ENCODE measurements at regions not wholly inside any gene's neighbourhood (a gene's known extent, or its start where the extent isn't known, plus 50 kb on each side); places are given as distances from the start of the nearest gene placed in this dataset.

- Histone ChIP-seq H3K9ac (ENCODE audit: low read depth in 2 of 2, low read length in 2 of 2) (no peak overlapping the region), H3K4me3 (no peak overlapping the region), H3K27ac (no peak overlapping the region), H3K36me3 (no peaks in the 10 kb centered on the region), H3K27me3 (no peaks in the 10 kb centered on the region), H3K9me3 (no peaks in the 10 kb centered on the region), H3K4me1 (no peaks in the 10 kb centered on the region)
- TF ChIP-seq CTCF (IDR thresholded peaks at IDR 0.05), result no peak
- intact Hi-C loops (cut with DNase I), result no loop called here
- no peak for DNase-seq
Observed at GRCh38 chr1:36560177-36560576, 77.5 kb upstream of the CSF3R start.

GRCh38 chr1:36559061-36559460, 76.3 kb upstream of the CSF3R start:
- Histone ChIP-seq H3K9ac (ENCODE audit: low read depth in 2 of 2, low read length in 2 of 2) (no peak overlapping the region), H3K27ac (no peak overlapping the region), H3K36me3 (no peaks in the 10 kb centered on the region), H3K4me1 (no peaks in the 10 kb centered on the region), H3K27me3 (no peaks in the 10 kb centered on the region), H3K4me3 (no peak overlapping the region), H3K9me3 (no peaks in the 10 kb centered on the region)
- TF ChIP-seq CTCF (IDR thresholded peaks at IDR 0.05), result no peak
- DNase-seq, result no peak
- intact Hi-C loops (cut with DNase I), result no loop called here

- H3K4me3 ChIP-seq, result no peak overlapping the region
- H3K27me3 ChIP-seq, result no peaks in the 10 kb centered on the region
- no peaks in the 10 kb centered on the region for H3K4me1 ChIP-seq
- TF ChIP-seq CTCF (IDR thresholded peaks at IDR 0.05), result no peak
- no peaks in the 10 kb centered on the region for H3K36me3 ChIP-seq
- DNase-seq, result no peak
- H3K9ac ChIP-seq (ENCODE audit: low read depth in 2 of 2, low read length in 2 of 2), result no peak overlapping the region
- no peak overlapping the region for H3K27ac ChIP-seq
- intact Hi-C loops (cut with DNase I), result no loop called here
- no peaks in the 10 kb centered on the region for H3K9me3 ChIP-seq
Observed at GRCh38 chr1:36557041-36558000, 74.6 kb upstream of the CSF3R start.

GRCh38 chr1:36555041-36555440, 72.3 kb upstream of the CSF3R start:
- no peaks in the 10 kb centered on the region for H3K27me3 ChIP-seq
- H3K9me3 ChIP-seq, result no peaks in the 10 kb centered on the region
- no peaks in the 10 kb centered on the region for H3K4me1 ChIP-seq
- TF ChIP-seq CTCF (IDR thresholded peaks at IDR 0.05), result no peak
- DNase-seq, result no peak
- H3K36me3 ChIP-seq, result no peaks in the 10 kb centered on the region
- no peak overlapping the region for H3K4me3 ChIP-seq
- H3K27ac ChIP-seq, result no peak overlapping the region
- no peak overlapping the region for H3K9ac ChIP-seq (ENCODE audit: low read depth in 2 of 2, low read length in 2 of 2)
- intact Hi-C loops (cut with DNase I), result no loop called here

GRCh38 chr1:36554323-36554628, 71.6 kb upstream of the CSF3R start:
- intact Hi-C loops (cut with DNase I), result no loop called here
- DNase-seq, result no peak
- no peak overlapping the region for H3K27ac ChIP-seq
- H3K4me1 ChIP-seq, result no peaks in the 10 kb centered on the region
- no peak overlapping the region for H3K4me3 ChIP-seq
- no peak overlapping the region for H3K9ac ChIP-seq (ENCODE audit: low read depth in 2 of 2, low read length in 2 of 2)
- TF ChIP-seq CTCF (IDR thresholded peaks at IDR 0.05), result no peak
- H3K36me3 ChIP-seq, result no peaks in the 10 kb centered on the region
- no peaks in the 10 kb centered on the region for H3K27me3 ChIP-seq
- no peaks in the 10 kb centered on the region for H3K9me3 ChIP-seq

Measured in colonic mucosa (tissue), 4 donors.